ENCODE measurements at regions not wholly inside any gene's neighbourhood (a gene's known extent, or its start where the extent isn't known, plus 50 kb on each side); places are given as distances from the start of the nearest gene placed in this dataset.
A peak's percentile ranks its signal among the peaks of the same experiment; 100 is the strongest.
"Not testable (repeated sequence)": the region's sequence is repeated elsewhere in the genome, so short reads cannot be mapped to it uniquely, and the experiment has no call there.

- Mint-ChIP-seq H3K9me3 (peaks cover 60% of the 10 kb centered on the region), H3K36me3 (ENCODE audit: low read depth) (peaks cover 12% of the 10 kb centered on the region), H3K27ac (no peak overlapping the region), H3K4me3 (no peak overlapping the region), H3K4me1 (no peaks in the 10 kb centered on the region), H3K27me3 (ENCODE audit: insufficient read depth, low read depth, poor library complexity) (peaks cover 10% of the 10 kb centered on the region)
- no peaks in the 10 kb centered on the region for H3K9me2 ChIP-seq (ENCODE audit: insufficient read depth)
- no peaks in the 10 kb centered on the region for H3K36me3 ChIP-seq (ENCODE audit: insufficient read depth)
- ATAC-seq (peak; percentile 100), DNase-seq (ENCODE audit: low spot score) (peak; percentile 91)
- no peaks in the 10 kb centered on the region for H3K27me3 ChIP-seq (ENCODE audit: insufficient read depth)
- no peak overlapping the region for H3K4me2 ChIP-seq
- H3K4me1 ChIP-seq (ENCODE audit: insufficient read depth) = no peaks in the 10 kb centered on the region
- no peak for TF ChIP-seq ZNF462 (CRISPR knock-in tag; IDR thresholded peaks at IDR 0.05)
- no peak for TF ChIP-seq STAT1 (IDR thresholded peaks at IDR 0.05; ENCODE audit: unreplicated experiment)
- peak; percentile 72 to 92 for TF ChIP-seq CTCF (conservative IDR thresholded peaks at IDR 0.05; ENCODE audit: low read depth in 2 of 2)
- H3K27ac ChIP-seq (ENCODE audit: low read depth) = no peak overlapping the region
- H3F3A ChIP-seq (replicated peaks; ENCODE audit: low read depth) = no peaks in the 10 kb centered on the region
- H2AFZ ChIP-seq = no peak overlapping the region
- H4K20me1 ChIP-seq (replicated peaks; ENCODE audit: insufficient read depth) = no peaks in the 10 kb centered on the region
- no peak overlapping the region for H3K4me3 ChIP-seq
- no peaks in the 10 kb centered on the region for H3K79me2 ChIP-seq (replicated peaks; ENCODE audit: insufficient read depth)
Measured at GRCh38 chr7:67371429-67372305, 375.0 kb downstream of the TYW1 start.

GRCh38 chr7:67373389-67373788 is 376.8 kb downstream of the TYW1 start:
- H3K27ac Mint-ChIP-seq; H3K4me3 ChIP-seq; H3K4me2 ChIP-seq; H3K9me2 ChIP-seq (ENCODE audit: insufficient read depth); ATAC-seq; H3K27me3 Mint-ChIP-seq (ENCODE audit: insufficient read depth, low read depth, poor library complexity); H2AFZ ChIP-seq; H3K79me2 ChIP-seq (replicated peaks; ENCODE audit: insufficient read depth); H3K27ac ChIP-seq (ENCODE audit: low read depth); H3K4me1 ChIP-seq (ENCODE audit: insufficient read depth); H3K36me3 ChIP-seq (ENCODE audit: insufficient read depth); H3K27me3 ChIP-seq (ENCODE audit: insufficient read depth); H4K20me1 ChIP-seq (replicated peaks; ENCODE audit: insufficient read depth); H3F3A ChIP-seq (replicated peaks; ENCODE audit: low read depth); H3K4me3 Mint-ChIP-seq; DNase-seq (ENCODE audit: low spot score); H3K4me1 Mint-ChIP-seq: not testable (repeated sequence)
- Mint-ChIP-seq H3K9me3 (peaks cover 58% of the 10 kb centered on the region), H3K36me3 (ENCODE audit: low read depth) (peaks cover 12% of the 10 kb centered on the region)
